ENCODE measurements at regions not wholly inside any gene's neighbourhood (a gene's known extent, or its start where the extent isn't known, plus 50 kb on each side); places are given as distances from the start of the nearest gene placed in this dataset.

DNA sequence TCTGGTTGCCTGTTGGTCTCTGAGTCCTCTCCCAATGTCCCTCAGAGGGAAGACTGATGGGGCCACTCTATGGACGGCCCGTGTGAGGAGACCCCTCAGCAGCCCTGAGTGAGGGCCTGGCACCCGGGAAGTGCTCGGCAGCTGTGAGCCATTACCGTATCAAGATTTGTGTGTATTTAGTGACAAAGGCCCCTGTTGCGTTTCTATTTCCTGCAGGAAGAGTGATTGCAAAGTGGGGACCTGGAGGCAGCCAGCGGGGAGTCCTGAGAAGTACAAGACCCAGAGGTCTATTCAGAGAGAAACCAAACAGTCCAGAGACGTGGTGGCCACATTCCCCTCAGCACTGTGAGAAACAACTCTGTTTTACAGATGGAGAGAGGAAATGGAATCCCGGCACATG lies 51.1 kb upstream of the CHST15 start:
- Mint-ChIP-seq H3K4me1 (ENCODE audit: low read depth) (peaks cover 15% of the 10 kb centered on the region), H3K9me3 (ENCODE audit: low read depth) (peaks cover 5% of the 10 kb centered on the region), H3K27me3 (ENCODE audit: low read depth) (no peaks in the 10 kb centered on the region), H3K36me3 (ENCODE audit: low read depth) (peaks cover 2% of the 10 kb centered on the region), H3K4me3 (ENCODE audit: unreplicated experiment) (no peak overlapping the region), H3K27ac (ENCODE audit: unreplicated experiment) (no peak overlapping the region)
- no peak for DNase-seq (ENCODE audit: low spot score)
- TF ChIP-seq, protein P1, sequence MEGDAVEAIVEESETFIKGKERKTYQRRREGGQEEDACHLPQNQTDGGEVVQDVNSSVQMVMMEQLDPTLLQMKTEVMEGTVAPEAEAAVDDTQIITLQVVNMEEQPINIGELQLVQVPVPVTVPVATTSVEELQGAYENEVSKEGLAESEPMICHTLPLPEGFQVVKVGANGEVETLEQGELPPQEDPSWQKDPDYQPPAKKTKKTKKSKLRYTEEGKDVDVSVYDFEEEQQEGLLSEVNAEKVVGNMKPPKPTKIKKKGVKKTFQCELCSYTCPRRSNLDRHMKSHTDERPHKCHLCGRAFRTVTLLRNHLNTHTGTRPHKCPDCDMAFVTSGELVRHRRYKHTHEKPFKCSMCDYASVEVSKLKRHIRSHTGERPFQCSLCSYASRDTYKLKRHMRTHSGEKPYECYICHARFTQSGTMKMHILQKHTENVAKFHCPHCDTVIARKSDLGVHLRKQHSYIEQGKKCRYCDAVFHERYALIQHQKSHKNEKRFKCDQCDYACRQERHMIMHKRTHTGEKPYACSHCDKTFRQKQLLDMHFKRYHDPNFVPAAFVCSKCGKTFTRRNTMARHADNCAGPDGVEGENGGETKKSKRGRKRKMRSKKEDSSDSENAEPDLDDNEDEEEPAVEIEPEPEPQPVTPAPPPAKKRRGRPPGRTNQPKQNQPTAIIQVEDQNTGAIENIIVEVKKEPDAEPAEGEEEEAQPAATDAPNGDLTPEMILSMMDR (IDR thresholded peaks at IDR 0.05) = no peak

DNA sequence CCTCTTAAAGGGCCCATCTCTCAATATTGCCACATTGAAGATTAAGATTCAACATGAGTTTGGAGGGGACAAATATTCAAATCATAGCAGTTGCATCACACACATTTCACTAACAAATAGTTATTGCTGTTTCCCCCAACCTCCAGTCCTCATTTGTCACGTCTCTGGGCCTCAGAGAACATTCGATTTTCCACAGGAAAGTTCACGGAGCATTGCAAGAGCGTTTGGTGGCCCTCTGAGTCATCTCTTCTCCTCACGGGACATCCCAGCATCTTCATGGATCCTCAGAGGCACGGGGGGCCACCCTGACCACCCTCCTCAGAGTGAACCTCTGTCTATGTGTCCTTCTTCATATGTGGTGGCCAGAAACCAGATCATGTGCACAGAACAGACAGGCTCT lies 50.3 kb upstream of the CHST15 start:
- Mint-ChIP-seq H3K4me1 (ENCODE audit: low read depth) (peaks cover 14% of the 10 kb centered on the region), H3K4me3 (ENCODE audit: unreplicated experiment) (no peak overlapping the region), H3K27ac (ENCODE audit: unreplicated experiment) (no peak overlapping the region), H3K9me3 (ENCODE audit: low read depth) (peaks cover 5% of the 10 kb centered on the region), H3K36me3 (ENCODE audit: low read depth) (peaks cover 2% of the 10 kb centered on the region), H3K27me3 (ENCODE audit: low read depth) (no peaks in the 10 kb centered on the region)
- TF ChIP-seq, protein P1 (IDR thresholded peaks at IDR 0.05) = no peak
- no peak for DNase-seq (ENCODE audit: low spot score)
